ENCODE measurements at regions not wholly inside any gene's neighbourhood (a gene's known extent, or its start where the extent isn't known, plus 50 kb on each side); places are given as distances from the start of the nearest gene placed in this dataset.
A peak's percentile ranks its signal among the peaks of the same experiment; 100 is the strongest.

GRCh38 chr2:194352505-194352904 lies 1304.5 kb upstream of the SLC39A10 start:
- Histone ChIP-seq H4K5ac (ENCODE audit: insufficient read length, low read depth, low read length) (no peak overlapping the region), H3K4ac (replicated peaks; ENCODE audit: insufficient read length, low read depth, low read length) (no peak overlapping the region), H2BK20ac (ENCODE audit: low read length) (no peak overlapping the region), H4K20me1 (replicated peaks in 1 of 2; ENCODE audit: control insufficient read depth in 1 of 2, insufficient read depth in 2 of 2, low read length in 2 of 2) (no peaks in the 10 kb centered on the region), H3K79me1 (ENCODE audit: low read depth, low read length) (no peaks in the 10 kb centered on the region), H3K36me3 (ENCODE audit: control insufficient read depth in 2 of 4, insufficient read depth in 4 of 4, low read length in 3 of 4) (no peaks in the 10 kb centered on the region), H2BK12ac (ENCODE audit: low read depth, low read length) (no peak overlapping the region), H2BK5ac (ENCODE audit: low read depth, low read length) (no peak overlapping the region), H2AFZ (ENCODE audit: low read length) (no peak overlapping the region), H3K4me2 (ENCODE audit: insufficient read depth in 1 of 2, low read depth in 2 of 2, low read length in 2 of 2) (no peak overlapping the region), H3K4me3 (ENCODE audit: extremely low read depth in 1 of 4, insufficient read depth in 2 of 4, low read depth in 3 of 4, low read length in 4 of 4) (no peak overlapping the region), H3K23me2 (ENCODE audit: low read depth, low read length) (no peaks in the 10 kb centered on the region), H4K8ac (ENCODE audit: extremely low read depth, insufficient read depth, low read length) (no peak overlapping the region), H3K9me3 (ENCODE audit: insufficient read depth in 2 of 2, low read depth in 1 of 2, low read length in 1 of 2) (no peaks in the 10 kb centered on the region), H2BK120ac (replicated peaks; ENCODE audit: low read depth, low read length) (no peak overlapping the region), H3K14ac (ENCODE audit: insufficient read length) (no peak overlapping the region), H2BK15ac (ENCODE audit: low read length) (no peak overlapping the region), H3K9ac (replicated peaks in 1 of 4; ENCODE audit: extremely low read depth in 1 of 4, low read depth in 3 of 4, low read length in 3 of 4) (no peak overlapping the region), H3K27me3 (replicated peaks in 1 of 4; ENCODE audit: control insufficient read depth in 3 of 4, extremely low read depth in 1 of 4, insufficient read depth in 3 of 4, low read length in 3 of 4) (no peaks in the 10 kb centered on the region), H3K79me2 (ENCODE audit: control insufficient read depth in 1 of 2, insufficient read depth in 2 of 2, low read length in 2 of 2) (no peaks in the 10 kb centered on the region), H3K18ac (ENCODE audit: extremely low read depth, low read length) (no peak overlapping the region), H4K91ac (replicated peaks; ENCODE audit: insufficient read length, low read length) (no peak overlapping the region), H3K27ac (ENCODE audit: low read depth, low read length) (no peak overlapping the region), H3K56ac (replicated peaks; ENCODE audit: insufficient read length, low read depth, low read length) (no peak overlapping the region), H2AK5ac (ENCODE audit: low read depth, low read length) (no peak overlapping the region), H3K4me1 (replicated peaks in 1 of 4; ENCODE audit: control insufficient read depth in 3 of 4, insufficient read depth in 4 of 4, low read length in 3 of 4) (no peaks in the 10 kb centered on the region), H3K23ac (ENCODE audit: insufficient read length) (no peak overlapping the region)
- 96% methylated on average over 1 of the region's 1 CpG; no CpG with 5 or more reads in 1 of the 2 experiments for WGBS, 2 experiments (ENCODE audit: extremely low coverage in 1 of 2, insufficient coverage in 1 of 2, insufficient read length in 1 of 2, insufficient replicate concordance in 2 of 2, low coverage in 1 of 2, low lambda C conversion rate in 2 of 2, missing lambda C conversion rate in 1 of 2)
- DNase-seq (ENCODE audit: low read depth in 1 of 2, low spot score in 2 of 2) (no peak), FAIRE-seq (no peak)
- TF ChIP-seq MAFK (IDR thresholded peaks at IDR 0.05; ENCODE audit: low read depth, low read length) (peak; percentile 41; the same call in 1 of the 2 replicates), KDM4A (IDR thresholded peaks at IDR 0.05; ENCODE audit: low read depth, low read length, severe bottlenecking) (no peak)
- ChIA-PET POLR2A (ENCODE audit: partially characterized antibody) (no interaction called here), CTCF (ENCODE audit: partially characterized antibody) (no interaction called here)
